Stimulated activated CD8-positive, alpha-beta memory T cell treated with anti-CD3 and anti-CD28 coated beads, Interleukin-2, amount 100 ng/mL, for 48 hours (primary cell): ENCODE measurements at regions not wholly inside any gene's neighbourhood (a gene's known extent, or its start where the extent isn't known, plus 50 kb on each side); places are given as distances from the start of the nearest gene placed in this dataset.
A peak's percentile ranks its signal among the peaks of the same experiment; 100 is the strongest.
"Not testable (repeated sequence)": the region's sequence is repeated elsewhere in the genome, so short reads cannot be mapped to it uniquely, and the experiment has no call there.

Source experiments
- DNase-seq, 2 donors: peaks; one replicate each; pipeline ENCODE4 v3.0.0-alpha.2; 2020; ENCODE audit warnings: low read depth in 2 of 2

DNA sequence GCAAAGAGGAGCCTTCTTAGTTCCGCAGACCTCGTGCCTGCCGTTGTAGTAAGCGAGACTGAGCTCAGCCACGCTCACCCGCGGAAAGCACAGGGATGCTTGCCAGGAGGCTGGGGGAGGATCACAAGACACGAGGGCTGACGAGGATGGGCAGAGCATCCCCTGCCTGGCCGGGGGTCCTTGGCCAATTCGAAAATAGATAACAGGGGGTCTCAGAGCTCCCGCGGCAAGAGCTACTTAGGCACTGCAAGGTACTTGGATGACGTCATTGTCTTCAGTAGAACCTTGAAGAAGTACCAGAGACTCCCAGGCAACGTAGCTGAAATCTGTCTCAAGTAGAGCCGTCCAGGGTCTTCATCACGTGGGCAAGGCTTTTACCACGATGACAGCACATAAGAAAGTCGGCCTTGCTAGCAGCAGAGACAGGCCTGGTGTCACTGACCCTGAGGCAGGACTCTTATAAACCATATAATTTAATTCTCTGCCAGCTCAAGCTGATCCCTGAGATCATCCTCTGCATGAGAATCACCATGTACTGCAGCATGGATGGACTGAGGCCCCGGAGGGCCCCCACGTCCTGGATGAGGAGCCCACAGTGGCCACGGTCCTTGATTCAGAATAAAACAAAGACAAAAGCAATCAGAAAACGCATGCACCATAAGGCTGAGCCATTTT lies 81.9 kb downstream of the TMEM18 start:
- no peak for DNase-seq

DNA sequence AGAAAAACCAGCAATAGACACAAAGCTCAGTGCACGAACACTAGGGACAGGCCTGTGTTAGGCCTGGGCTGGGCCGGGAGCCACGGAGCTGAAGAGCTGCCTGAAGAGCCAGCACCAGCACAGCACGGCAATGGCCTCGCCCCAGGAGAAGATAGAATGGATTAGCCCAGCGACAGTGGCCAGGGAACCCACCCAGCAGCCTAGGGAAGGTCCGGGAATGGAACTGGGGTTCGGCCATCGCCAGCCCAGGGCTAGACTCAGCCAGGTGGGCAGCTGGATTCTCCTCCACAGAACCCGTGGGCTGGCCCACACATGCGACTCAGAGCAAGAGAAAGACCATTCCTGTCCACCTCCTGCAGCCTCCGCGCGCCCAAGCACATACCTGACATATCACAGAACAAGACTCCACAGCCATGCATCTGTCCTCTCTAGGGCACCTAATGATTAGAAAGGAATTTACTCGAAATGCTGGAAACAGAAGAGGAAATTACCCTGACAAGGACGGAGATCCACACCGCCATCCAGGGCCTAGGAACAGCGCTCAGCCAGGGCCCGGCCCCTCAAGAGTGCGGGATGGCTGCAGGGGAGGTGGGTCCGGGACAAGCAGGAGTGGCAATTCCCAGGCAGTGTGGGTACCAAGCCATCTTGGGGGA lies 82.8 kb downstream of the TMEM18 start:
- no peak for DNase-seq

DNA sequence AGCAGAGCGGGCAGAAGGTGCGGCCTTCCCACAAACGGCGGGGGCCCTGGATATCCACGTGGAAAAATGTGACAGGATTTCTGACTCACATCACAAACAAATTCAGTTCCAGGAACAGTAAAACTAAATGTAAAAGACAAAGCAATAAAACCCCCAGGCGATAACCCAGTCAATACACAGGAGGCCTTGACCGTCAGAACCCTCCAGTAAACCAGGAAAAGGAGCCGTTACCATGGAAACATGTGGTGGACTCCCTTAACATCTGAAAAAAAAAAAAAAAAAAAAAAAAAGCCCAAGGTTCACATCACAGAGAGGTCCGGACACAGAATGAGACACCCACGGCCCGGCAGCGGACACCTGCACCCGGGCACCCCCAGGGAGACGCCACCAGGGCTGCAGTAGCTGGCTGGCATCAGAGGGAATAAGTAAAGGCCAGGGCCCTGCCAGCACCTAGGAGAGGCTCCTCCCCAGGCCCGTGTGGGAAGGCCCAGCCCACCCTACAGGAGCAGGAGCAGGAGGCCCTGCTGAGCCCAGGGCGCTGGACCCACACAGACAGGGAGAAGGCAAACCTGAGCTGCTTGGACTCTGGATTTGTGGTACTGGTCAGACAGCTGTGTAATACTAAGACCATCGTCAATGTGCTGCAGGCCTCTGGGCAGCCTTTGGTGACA lies 83.7 kb downstream of the TMEM18 start:
- no peak for DNase-seq

DNA sequence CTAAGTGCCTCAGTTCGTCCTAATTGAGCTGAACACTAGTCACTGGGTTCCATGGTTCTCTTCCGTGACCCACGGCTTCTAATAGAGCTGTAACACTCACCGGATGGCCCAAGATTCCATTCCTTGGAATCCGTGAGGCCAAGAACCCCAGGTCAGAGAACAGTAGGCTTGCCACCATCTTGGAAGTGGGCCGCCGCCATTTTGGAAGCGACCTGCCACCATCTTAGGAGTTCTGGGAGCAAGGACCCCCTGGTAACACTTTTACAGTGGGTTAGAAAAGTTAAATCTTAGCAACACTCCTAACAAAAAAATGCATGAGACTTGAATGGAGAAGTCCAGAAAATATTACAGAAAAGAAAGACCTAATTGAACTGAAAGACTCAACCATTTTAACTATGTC lies 84.5 kb downstream of the TMEM18 start:
- no peak for DNase-seq

GRCh38 chr2:590214-591175 lies 86.7 kb downstream of the TMEM18 start:
- DNase-seq = no peak

- DNase-seq = no peak
Measured at GRCh38 chr2:589281-590130, 87.7 kb downstream of the TMEM18 start.

DNA sequence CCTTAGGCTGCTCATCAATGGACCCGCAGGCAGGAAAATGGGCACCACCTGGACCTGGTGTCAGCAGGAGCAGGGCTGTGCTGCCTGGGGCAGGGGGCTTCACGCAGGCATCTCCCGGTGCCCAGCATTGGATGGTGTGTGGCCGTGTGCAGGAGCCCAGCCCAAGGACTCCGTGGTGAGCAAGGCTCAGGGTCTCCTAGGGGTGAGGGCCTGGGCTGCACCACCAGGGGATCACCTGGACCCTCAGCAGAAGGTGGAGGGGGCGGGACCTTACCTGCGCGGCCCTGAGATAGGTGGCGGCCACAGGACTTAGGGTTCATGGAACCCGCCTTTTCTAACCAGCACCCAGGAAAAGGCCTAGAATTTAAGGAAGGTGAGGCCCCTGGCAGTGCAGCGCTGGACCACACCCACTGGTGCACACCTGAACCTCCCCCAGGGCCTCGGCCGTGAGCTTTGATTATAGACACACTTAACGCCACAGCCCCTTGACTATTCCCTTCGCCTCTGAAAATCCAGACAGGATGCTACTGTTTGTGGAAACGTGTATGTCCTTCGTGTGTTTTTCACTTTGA lies 89.0 kb downstream of the TMEM18 start:
- no peak for DNase-seq

- DNase-seq = no peak
Measured at GRCh38 chr2:587087-587960, 89.9 kb downstream of the TMEM18 start.

- DNase-seq = no peak
Measured at GRCh38 chr2:586641-587076, 90.5 kb downstream of the TMEM18 start.

- peak; percentile 15 for DNase-seq
Measured at GRCh38 chr2:584863-585823, 92.1 kb downstream of the TMEM18 start.

DNA sequence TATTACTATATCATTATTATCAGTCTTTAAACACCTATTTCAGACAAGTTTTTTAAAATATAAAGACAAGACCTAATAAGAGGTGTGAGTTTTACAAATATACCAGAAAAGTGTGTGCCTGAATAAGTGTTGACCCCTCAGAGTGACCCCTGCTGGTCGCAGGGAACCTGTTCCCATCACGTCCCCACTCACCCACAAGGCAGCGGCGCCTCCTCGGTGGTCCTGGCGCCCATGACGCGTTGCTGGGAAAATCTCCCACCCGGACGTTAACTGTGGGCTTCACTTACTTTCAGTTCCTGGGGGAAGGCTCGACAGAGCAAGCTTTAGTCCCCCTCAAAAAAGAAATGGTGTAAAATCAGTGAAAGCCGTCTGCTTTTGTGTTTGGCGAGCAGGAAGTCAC lies 93.5 kb downstream of the TMEM18 start:
- no peak for DNase-seq

DNA sequence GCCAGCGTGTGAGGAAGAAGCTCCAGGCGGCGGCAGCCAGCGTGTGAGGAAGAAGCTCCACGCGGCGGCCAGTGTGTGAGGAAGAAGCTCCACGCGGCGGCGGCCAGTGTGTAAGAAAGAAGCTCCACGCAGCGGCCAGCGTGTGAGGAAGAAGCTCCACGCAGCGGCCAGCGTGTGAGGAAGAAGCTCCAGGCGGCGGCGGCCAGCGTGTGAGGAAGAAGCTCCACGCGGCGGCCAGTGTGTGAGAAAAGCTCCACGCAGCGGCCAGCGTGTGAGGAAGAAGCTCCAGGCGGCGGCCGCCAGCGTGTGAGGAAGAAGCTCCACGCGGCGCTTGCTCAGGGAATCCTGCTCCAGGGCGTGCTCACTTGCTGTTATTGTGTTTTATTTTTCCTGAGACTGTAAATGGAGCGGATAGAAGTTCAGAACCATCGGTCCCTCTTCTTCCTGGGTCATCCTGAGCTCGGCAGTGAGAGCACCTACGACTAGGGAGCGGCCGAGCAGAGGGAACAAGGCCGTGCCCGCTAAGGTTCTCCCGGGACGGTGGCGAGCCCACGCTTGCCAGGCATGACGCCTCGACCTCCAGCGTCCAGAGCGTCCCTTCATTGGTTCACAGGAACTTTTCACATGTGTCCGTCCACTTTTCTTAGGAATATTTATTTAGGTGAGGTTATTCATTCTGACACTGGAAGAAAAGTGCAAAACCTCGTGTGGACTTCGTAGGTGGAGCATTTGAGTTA lies 94.2 kb downstream of the TMEM18 start:
- DNase-seq = no peak

DNA sequence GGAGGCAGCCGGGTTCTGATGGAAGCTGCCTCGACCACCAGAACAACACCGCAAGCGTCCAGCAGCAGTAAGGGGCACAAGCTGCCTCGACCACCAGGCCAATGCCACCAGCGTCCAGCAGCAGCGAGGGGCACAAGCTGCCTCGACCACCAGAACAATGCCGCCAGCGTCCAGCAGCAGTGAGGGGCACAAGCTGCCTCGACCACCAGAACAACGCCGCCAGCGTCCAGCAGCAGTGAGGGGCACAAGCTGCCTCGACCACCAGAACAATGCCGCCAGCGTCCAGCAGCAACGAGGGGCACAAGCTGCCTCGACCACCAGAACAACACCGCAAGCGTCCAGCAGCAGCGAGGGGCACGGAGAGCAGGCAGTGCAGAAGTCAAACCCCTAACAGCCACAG lies 94.9 kb downstream of the TMEM18 start:
- DNase-seq = not testable (repeated sequence)

DNA sequence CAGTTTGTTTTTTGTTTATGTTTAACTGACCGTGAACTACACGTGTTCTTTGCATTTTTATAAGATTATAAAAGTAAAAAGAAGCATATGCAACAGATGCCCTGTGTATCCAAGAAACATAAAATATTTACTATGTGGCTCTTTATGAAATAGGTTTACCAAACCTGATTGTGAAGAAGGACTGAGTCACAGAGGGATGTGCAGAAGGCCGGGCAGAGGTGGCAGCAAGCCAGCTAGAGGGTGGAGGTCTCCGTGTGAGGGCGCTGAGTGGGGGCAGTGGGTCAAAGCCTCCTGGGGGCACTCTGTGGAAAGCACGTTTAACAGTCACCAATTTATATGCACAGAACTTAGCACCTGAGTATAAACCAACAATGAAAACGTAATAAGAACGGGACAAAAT lies 97.2 kb downstream of the TMEM18 start:
- DNase-seq = no peak

- DNase-seq = no peak
Measured at GRCh38 chr2:579351-579886, 97.8 kb downstream of the TMEM18 start.

DNA sequence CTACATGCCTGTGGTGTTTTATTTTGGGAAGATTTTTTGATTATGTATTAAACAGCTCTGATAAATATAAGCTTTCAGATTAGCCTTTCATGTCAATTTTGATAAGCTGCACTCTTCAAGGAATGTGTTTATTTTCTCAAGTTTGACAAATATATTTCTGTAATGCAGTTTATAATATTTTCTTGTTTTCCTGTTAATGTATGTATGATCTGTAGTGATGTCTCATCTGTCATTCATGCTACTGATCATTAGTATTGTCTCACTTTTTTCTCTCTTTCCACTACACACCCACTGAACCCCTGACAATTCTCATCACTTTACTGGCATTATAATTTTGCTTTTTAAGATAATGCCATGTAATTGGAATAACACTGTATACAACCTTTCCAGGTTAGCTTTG lies 100.9 kb downstream of the TMEM18 start:
- DNase-seq = no peak

- DNase-seq = no peak
Measured at GRCh38 chr2:575727-576236, 101.4 kb downstream of the TMEM18 start.
